ENCODE measurements at regions not wholly inside any gene's neighbourhood (a gene's known extent, or its start where the extent isn't known, plus 50 kb on each side); places are given as distances from the start of the nearest gene placed in this dataset.

GRCh38 chr1:227453631-227454355 is 109.6 kb upstream of the ZNF678 start (continued):
- no peak for TF ChIP-seq MLLT1 (IDR thresholded peaks at IDR 0.05)
- no peak for TF ChIP-seq FOXM1 (IDR thresholded peaks at IDR 0.05; ENCODE audit: low read depth, low read length)

GRCh38 chr1:227451954-227452353 is 111.4 kb upstream of the ZNF678 start:
- RAD21 ChIA-PET (ENCODE audit: unreplicated experiment) = no interaction called here
- Histone ChIP-seq H3K79me2 (ENCODE audit: control insufficient read depth, insufficient read depth, low read length) (no peaks in the 10 kb centered on the region), H3K4me3 (no peak overlapping the region), H3K9me3 (replicated peaks; ENCODE audit: control insufficient read depth, insufficient read depth, low read length) (no peaks in the 10 kb centered on the region; the same call in 2 of the 3 replicates), H3K36me3 (ENCODE audit: control insufficient read depth in 2 of 2, insufficient read depth in 2 of 2, low read length in 1 of 2) (no peaks in the 10 kb centered on the region), H2AFZ (ENCODE audit: control insufficient read depth, low read depth, low read length) (no peak overlapping the region), H3K9ac (ENCODE audit: control insufficient read depth, insufficient read depth, low read length) (no peak overlapping the region), H4K20me1 (ENCODE audit: control insufficient read depth, insufficient read depth) (no peaks in the 10 kb centered on the region), H3K27me3 (replicated peaks in 1 of 2; ENCODE audit: control insufficient read depth in 2 of 2, insufficient read depth in 2 of 2, low read length in 1 of 2) (no peaks in the 10 kb centered on the region), H3K4me1 (ENCODE audit: control insufficient read depth, insufficient read depth, low read length) (no peaks in the 10 kb centered on the region), H3K4me2 (ENCODE audit: control insufficient read depth, insufficient read depth) (no peak overlapping the region), H3K27ac (ENCODE audit: control insufficient read depth, insufficient read depth) (no peak overlapping the region)
- intact Hi-C loops (cut with micrococcal nuclease; ENCODE audit: unreplicated experiment) (no loop called here), in situ Hi-C loops (cut with MboI) (no loop called here)
- no peak for FAIRE-seq
- CTCF ChIA-PET = interaction anchor here (0.6 kb wide), 1 partner anchor 1063 kb away, joined by 4 read pairs; no protein-coding TSS in a partner anchor
- DNase-seq (ENCODE audit: low read depth, low spot score) = no peak
- SMC1A ChIA-PET (ENCODE audit: uncharacterized antibody, unreplicated experiment) = no interaction called here
- no TSS peak for BruUV-seq (replicated peaks)
- no peak for ATAC-seq
- POLR2A ChIA-PET = no interaction called here
- no peak for TF ChIP-seq USF2 (IDR thresholded peaks at IDR 0.05; ENCODE audit: borderline replicate concordance, low read depth, low read length)
- TF ChIP-seq RUNX3 (IDR thresholded peaks at IDR 0.05; ENCODE audit: low read length) = no peak
- TF ChIP-seq CHD4 (IDR thresholded peaks at IDR 0.05) = no peak
- no peak for TF ChIP-seq ZNF384 (IDR thresholded peaks at IDR 0.05; ENCODE audit: borderline replicate concordance, low read depth, low read length)
- no peak for TF ChIP-seq EZH2 (IDR thresholded peaks at IDR 0.05; ENCODE audit: borderline replicate concordance, control insufficient read depth, low read depth, low read length)
- no peak for TF ChIP-seq WRNIP1 (IDR thresholded peaks at IDR 0.05; ENCODE audit: borderline replicate concordance, low read depth, low read length)
- no peak for TF ChIP-seq PML (IDR thresholded peaks at IDR 0.05; ENCODE audit: low read length)
- no peak for TF ChIP-seq POLR2AphosphoS2 (IDR thresholded peaks at IDR 0.05; ENCODE audit: low read depth, low read length)
- no peak for TF ChIP-seq ZNF592 (IDR thresholded peaks at IDR 0.05)
- no peak for TF ChIP-seq ATF3 (IDR thresholded peaks at IDR 0.05; ENCODE audit: borderline replicate concordance, extremely low read depth, low read depth, low read length)
- TF ChIP-seq IKZF1 (conservative IDR thresholded peaks at IDR 0.05) = no peak
- no peak for TF ChIP-seq ELK1 (IDR thresholded peaks at IDR 0.05; ENCODE audit: low read depth, low read length)

All from GM12878 (cell line).